Stimulated activated naive CD4-positive, alpha-beta T cell (primary cell): ENCODE measurements at regions not wholly inside any gene's neighbourhood (a gene's known extent, or its start where the extent isn't known, plus 50 kb on each side); places are given as distances from the start of the nearest gene placed in this dataset.
"Not testable (repeated sequence)": the region's sequence is repeated elsewhere in the genome, so short reads cannot be mapped to it uniquely, and the experiment has no call there.

Source experiments
- DNase-seq, 6 experiments: peaks; one replicate each; lab custom pipeline; 2025; lab: John Stamatoyannopoulos, UW

DNA sequence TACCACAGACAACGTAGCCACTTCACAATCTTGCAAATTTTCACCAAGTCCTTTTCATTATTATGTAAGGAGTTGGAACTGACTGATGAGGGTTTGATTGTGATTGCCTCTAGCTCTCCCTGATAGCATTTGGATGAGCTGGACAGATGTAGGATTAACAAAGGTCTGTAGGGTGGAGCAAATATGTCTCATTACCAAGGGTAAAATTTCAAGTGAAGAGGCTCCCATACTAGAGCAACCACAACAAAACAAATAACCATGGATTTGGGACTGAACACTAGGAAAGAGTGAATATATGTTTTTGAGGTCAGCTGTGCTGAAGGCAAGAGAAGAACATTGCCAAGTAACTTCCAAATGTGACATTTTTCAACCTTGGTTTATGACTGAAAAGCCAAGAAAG is 281.7 kb downstream of the NEBL start:
- no peak for DNase-seq

DNA sequence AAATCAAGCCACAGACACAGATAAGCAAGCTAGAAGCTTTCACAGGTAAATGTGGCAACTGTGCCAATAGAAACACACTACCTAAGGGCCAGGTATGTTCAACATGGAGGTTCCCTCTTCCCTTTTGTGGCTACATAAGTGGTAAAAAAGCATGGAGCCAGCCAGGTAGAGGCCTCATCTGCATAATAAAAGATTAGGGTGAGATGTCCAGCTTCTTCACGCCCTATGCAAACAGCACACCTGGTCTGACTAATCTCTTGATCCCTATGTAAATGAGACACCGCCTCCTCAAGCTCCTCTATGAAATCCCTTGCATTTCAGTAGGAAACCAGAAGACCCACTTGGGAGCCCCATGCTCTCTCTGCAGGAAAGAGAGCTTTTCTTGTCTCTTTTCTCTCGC is 282.2 kb downstream of the NEBL start:
- no peak for DNase-seq

DNA sequence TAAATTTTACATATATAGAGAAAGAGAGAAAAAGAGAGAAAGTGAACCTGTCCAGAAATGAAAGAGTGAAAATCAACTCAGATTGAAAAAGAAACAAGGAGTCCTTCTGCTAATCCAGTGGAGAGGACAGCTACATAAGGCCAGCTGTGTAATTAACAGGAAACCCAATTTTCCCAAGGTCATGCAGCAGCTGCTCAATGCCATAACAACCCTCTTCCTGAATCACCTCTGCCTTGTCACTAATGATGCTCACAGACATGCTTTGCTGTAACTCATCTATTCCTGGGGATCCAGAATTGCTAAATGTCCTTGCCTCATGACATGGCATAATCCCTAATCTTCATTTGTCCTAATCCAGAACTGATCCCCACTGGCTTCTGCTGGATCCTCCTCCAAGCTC is 288.6 kb downstream of the NEBL start:
- DNase-seq = no peak

- DNase-seq = no peak
Observed at GRCh38 chr10:20606985-20607384, 290.1 kb downstream of the NEBL start.

GRCh38 chr10:20601941-20602461 is 295.1 kb downstream of the NEBL start:
- DNase-seq = no peak

- no peak for DNase-seq
Observed at GRCh38 chr10:20598590-20598989, 298.5 kb downstream of the NEBL start.

- DNase-seq = no peak
Observed at GRCh38 chr10:20596911-20597310, 300.2 kb downstream of the NEBL start.

GRCh38 chr10:20596065-20596755 is 300.9 kb downstream of the NEBL start:
- no peak for DNase-seq

DNA sequence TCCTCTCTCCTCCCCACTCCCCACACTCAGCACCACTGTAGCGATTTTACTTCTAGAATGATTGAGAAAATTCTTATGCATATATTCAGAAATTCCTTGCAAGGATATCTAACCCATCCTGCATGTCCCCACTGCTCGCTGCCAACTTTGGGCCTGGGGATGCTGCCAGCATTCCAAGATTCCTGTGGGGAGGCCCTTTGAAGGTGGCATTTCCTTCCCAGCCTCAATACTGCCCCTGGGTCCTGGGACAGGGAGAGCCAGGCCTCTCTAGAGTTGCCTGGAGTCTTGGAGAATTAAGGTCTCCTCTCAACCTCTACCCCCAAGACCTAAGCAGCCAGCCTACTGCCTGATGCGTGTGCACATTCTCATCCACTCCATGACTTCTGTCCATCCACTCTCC is 303.5 kb downstream of the NEBL start:
- no peak for DNase-seq

DNA sequence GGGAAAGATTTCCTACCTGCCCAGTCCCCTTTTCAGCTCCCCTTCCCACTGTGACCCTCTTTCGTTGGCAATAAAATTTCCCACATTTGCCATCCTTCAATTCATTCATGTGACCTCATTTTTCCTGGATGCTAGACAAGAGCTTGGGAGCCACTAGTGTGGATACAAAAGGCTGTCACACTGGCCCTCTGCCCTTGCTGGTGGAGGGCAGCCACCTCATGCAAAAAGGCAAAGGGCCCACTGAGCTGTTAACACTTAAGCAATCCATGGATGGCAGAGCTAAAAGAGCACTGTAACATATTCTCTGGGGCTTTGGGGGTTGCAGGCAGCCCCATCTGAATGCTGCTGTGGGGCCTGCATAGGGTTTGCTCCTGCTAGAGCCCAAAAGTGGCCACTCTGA is 315.1 kb downstream of the NEBL start:
- DNase-seq = no peak

GRCh38 chr10:20573924-20574323 is 323.2 kb downstream of the NEBL start:
- DNase-seq = no peak

- not testable (repeated sequence) for DNase-seq
Observed at GRCh38 chr10:20555990-20556389, 341.1 kb downstream of the NEBL start.

GRCh38 chr10:20552382-20552781 is 344.7 kb downstream of the NEBL start:
- no peak for DNase-seq

- no peak for DNase-seq
Observed at GRCh38 chr10:20551761-20552160, 345.4 kb downstream of the NEBL start.

DNA sequence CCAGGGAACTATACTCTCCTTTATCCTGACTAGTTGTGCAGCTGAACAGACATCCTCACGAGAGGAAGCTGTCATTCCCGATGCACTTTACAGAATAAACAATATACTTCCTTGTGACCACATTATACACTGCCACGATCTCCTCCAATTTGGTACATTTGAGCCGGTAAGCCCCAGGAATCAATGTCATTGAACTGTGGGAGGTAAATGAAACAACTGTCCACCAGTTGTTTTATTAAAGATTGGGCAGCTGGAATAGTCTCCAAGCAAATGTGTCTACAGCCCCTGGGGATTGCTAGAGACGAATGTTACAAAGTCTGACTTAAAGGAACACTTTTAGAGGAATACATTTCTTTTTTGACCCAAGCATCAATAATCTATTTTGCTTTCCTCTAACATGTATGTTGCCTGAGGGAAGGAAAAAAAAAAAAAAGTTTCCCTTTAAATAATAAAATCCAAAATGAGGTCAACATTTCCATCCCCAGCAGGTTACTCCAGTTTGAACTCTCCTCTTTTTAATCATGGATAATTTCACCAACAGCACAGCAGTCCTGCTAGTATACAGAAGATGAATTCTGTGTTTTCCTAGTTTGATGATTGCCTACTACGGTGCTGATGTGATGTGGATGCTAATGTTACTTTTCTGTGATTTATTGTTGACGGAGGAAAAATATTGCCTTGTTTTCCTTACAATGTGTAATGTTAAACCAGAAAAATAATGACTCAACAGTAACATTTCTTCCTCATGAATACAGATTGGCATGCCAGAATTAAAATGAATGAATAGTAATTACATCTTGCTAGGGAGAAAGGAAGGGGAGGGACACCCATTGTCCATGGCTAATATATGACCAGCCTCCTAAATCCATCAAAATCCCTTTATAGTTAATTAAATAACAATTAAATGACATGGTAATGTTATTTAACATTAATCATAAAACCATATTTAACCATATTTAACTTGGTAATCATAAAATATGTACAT is 360.9 kb downstream of the NEBL start:
- DNase-seq = no peak

GRCh38 chr10:20531241-20531883 is 365.7 kb downstream of the NEBL start:
- not testable (repeated sequence) for DNase-seq

DNA sequence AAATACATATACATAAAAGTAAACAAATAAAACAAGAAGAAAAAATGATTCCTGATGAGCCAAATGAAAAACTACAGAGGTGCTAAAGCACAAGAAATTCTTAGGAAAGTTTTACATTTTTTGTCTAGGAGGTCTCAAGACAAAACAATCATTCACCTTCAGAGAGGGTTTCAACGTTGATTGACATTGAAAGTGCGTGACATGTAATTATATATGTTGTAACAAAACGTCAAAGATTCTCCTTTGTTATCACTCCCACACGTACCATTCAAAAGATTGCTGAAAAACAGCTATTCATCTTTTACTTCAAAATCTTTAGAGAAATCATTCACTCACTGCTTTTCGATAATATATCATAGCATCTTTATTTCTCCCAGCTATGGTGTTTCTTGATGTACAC is 375.9 kb downstream of the NEBL start:
- no peak for DNase-seq

DNA sequence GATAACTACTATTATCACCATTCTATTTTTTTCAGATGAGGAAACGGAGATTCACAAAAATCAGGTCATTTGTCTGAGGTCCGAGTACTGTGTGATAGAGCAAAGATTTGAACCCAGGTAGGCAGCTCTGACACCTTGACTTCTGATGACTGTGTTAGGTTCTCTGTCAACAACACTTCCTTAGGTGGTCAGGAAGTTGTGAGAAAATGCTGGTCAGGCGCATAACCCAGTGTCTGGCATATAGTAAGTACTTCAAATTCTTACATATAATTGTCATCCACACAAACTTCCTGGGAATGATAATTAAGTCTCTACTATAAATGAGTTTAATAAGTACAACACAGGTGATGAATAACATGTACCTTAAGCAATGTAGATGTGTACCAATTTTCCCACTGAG is 381.5 kb downstream of the NEBL start:
- DNase-seq = no peak

DNA sequence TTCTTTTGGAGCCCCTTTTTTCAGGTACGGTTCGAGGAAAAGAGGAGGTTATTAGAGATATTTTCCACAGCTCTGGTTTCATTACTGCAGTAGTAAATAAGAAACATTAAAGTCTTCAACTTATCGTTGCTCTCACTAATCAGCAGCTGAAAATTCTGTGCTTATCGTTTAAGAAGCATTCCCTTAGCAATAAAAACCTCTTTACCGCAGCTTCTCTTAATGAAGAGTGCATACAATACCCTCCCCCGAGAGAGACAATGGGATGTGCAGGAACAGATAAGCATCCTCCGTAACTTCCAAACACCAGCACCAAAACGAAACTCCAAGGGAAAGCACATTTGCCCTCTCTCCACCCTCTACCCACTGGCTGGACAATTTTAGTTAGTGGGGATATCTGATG is 384.5 kb downstream of the NEBL start:
- DNase-seq = no peak

GRCh38 chr10:20508921-20509320 is 388.2 kb downstream of the NEBL start:
- no peak for DNase-seq

- DNase-seq = no peak
Observed at GRCh38 chr10:20502903-20503585, 394.1 kb downstream of the NEBL start.

- DNase-seq = no peak
Observed at GRCh38 chr10:20494474-20494873, 402.6 kb downstream of the NEBL start.
